GM19452 (cell line): ENCODE measurements at regions not wholly inside any gene's neighbourhood (a gene's known extent, or its start where the extent isn't known, plus 50 kb on each side); places are given as distances from the start of the nearest gene placed in this dataset.
"Not testable (repeated sequence)": the region's sequence is repeated elsewhere in the genome, so short reads cannot be mapped to it uniquely, and the experiment has no call there.

ENCODE experiments used
- ATAC-seq: cut with Tn5 transposase; IDR thresholded peaks from one replicate; pipeline ENCODE4 v1.9.1; 2021; ENCODE audit not compliant: unreplicated experiment

DNA sequence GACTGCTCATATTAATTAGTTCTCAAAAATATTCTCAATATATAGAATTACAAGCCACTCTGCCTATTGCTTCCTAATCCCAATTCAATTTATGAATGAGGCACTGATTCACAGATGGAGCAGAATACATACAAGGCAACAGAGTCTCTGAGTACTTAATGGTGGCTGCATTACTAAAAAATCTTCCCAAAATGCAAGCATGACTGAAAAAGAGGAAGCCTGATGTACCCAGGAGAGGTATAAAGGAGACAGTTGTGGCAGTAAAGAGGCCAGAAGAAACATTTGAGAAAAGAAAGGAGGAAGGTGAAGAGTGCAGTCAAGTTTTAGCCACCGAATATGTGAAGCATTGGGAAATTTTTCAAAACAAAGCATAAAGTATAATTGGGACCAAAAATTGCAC, 163.2 kb upstream of the INTU start:
- ATAC-seq: no peak

DNA sequence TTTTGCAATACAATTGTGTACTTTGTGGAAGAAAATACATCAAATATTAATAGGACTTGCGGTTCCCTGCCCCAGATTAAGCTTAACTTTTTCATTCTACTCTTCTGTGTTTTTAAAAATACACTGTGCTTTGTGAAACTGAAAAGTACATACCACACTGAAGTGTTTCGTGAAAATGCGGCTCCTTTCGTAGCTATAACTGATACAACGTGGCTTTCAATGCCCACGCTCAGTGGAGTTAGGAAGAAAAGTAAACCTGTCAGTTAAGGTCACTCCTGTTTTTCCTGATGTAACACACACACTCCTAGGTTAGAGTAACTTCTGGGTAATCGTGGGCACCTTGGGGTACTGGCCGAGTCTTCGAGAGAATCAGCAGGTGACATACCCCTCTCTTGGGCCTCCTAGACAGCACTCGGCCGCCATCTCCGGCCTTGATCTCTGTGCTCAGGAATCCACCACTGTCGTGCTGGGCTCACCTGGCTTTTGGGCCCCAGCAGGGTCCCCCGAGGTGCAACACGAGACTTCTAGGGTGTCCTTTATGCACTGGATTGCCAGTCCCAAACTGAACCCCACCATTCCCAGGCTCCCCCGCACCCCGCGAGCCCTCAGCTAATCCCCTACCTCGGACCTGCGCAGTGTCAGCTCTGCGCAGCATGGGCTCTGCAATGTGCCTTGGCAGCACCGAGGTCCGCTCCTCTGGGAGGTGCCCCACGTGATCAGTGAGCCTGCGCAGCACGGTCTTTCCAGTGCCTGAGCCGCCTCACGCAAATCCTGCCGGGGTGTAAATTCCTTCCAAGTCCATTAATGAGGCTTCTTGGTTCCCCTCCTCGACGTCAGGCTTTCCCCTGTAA, 162.6 kb upstream of the INTU start:
- no peak for ATAC-seq

DNA sequence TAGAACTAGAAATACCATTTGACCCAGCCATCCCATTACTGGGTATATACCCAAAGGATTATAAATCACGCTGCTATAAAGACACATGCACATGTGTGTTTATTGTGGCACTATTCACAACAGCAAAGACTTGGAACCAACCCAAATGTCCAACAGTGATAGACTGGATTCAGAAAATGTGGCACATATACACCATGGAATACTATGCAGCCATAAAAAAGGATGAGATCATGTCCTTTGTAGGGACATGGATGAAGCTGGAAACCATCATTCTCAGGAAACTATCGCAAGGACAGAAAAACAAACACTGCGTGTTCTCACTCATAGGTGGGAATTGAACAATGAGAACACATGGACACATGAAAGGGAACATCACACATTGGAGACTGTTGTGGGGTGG, 154.5 kb upstream of the INTU start:
- ATAC-seq: not testable (repeated sequence)

DNA sequence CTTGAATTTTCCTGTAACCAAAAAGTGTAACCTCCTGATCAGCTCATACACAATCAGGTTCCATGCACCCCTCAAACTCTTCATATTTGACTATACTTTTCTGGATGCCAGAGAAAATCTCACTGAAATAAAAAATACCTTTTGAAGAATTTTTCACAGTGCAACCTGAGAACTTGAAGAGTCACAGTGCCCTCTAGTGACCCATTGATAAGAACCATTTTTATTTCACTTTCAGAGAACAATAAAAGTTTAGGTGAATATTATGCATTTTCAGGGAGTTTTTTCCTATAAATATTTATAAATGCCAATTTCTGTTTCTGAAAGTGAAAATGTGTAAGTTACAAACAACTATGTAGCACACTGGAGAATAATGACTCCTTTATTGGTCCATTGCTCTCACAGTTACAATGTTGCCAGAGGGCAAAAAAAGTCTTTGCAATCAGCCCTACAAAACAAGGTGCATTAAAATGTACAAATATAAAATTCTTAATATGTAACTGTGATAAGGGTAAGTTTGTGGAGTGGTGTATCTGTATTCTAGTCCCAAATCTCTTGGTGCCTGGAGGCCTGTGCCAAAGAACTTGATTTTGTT, 153.6 kb upstream of the INTU start:
- ATAC-seq: no peak

DNA sequence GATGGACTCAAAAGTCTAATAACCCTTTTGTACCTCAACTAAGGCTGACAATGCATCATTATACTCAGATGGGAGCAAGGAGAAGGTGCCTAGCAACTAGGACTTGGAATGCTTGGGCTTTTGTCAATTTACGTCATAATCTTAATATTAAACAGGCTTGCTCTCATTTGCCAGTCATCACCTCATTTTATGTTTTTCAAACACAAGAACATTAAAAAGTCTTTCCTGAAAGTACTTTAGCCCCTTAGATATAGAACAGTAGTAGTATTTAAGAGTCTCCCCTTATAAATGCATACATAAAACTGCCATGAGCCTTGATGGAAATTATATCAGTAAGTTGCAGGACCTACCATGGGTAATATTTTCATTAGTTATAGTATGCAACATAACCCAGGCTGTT, 150.7 kb upstream of the INTU start:
- no peak for ATAC-seq

DNA sequence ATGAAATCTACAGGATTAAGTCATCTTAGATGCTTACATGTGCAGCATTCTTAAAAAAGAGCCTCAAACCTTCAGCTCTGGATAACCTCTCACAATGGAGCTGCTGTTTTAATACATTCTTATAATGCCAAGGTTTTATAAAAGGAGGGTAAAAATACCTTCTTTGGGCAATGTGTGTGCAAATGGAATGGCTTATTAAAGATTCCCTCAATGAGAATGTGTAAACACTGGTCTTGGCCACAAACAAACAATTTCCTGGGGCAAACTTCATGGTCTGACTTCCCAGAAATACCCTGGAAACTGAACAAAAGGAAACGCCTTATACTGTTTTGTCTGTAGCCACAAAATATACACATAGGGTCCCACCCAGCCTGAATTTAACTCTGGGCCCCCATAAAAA, 148.6 kb upstream of the INTU start:
- no peak for ATAC-seq

DNA sequence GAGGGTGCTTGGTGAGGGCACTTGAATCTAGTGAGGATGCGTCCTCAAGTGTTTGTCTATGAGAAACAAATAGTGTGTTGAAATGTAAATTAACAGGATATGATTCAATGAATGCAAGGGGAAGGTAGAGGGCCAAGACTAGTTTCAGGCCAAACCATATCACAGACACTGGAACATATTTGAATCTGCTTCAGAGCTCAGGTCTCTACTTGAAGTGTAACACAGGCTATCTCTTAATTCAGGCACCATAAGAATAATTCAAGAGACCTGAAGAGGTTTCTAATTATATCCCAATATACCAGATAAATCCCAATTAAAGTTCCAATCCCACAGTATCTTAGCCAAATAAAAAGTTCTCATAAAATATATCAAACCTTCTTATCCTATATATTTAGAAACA, 146.5 kb upstream of the INTU start:
- no peak for ATAC-seq

DNA sequence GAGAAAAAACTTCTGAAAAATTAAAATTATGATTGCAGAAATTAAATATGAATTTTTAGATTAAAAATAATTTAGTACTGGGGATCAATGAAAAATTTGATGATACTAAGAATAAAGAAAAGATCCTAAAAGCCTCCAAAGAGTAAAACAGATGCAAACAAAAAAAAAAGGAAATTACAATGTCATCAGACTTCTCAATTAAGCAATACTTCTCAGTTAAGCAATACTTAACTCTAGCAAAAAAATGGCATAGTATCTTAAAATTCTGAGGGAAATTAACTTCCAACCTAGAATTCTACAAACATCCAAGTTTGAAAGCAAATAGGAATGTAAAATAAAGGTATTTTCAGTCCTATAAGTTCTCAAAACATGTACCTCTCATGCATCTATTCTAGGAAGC, 141.2 kb upstream of the INTU start:
- ATAC-seq: no peak

DNA sequence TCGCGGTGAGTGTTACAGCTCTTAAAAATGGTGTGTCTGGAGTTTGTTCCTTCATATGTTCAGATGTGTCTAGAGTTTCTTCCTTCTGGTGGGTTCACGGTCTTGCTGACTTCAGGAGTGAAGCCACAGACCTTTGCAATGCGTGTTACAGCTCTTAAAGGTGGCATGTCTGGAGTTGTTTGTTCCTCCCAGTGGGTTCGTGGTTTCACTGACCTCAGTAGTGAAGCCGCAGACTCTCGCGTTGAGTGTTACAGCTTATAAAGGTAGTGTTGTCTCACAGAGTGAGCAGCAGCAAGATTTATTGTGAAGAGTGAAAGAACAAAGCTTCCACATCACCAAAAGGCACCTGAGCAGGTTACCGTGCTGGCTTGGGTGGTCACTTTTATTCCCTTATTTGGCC, 135.9 kb upstream of the INTU start:
- not testable (repeated sequence) for ATAC-seq

DNA sequence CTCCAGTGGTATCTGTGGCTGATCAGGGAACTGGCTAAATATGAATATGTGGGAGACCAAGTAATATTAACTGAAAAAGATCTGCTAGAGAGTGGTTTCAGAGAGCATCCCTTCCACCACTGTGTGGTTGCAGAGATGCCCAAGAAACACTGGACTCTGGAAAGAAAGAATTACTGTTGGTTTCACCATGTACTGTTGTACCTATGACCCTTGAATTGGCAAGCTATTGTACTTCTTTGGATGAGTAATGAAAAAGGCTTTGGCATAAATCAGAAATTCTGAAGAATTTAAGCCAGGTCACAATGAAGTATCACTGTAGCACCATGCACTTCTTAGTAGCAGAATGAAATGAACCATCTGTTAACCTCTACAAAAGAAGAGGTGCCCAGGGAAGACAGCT, 134.4 kb upstream of the INTU start:
- no peak for ATAC-seq

DNA sequence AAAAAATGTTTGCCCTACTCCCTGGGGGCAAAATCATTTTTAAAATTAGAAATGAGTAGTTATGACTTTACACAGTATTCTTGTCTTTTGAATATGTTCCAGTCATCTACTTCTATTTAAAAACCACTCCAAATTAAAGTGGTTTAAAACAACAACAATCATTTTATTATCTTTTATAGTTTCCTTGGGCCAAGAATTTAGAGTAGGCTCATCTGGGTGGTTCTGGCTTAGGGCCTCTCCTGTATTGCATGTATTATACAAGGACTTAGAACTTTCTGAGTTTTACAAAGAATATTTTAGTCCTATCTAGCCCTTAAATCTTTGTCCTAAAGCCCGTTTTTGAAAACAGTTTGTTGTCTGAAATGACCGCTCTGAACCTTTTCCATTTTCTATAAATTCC, 132.5 kb upstream of the INTU start:
- ATAC-seq: no peak

DNA sequence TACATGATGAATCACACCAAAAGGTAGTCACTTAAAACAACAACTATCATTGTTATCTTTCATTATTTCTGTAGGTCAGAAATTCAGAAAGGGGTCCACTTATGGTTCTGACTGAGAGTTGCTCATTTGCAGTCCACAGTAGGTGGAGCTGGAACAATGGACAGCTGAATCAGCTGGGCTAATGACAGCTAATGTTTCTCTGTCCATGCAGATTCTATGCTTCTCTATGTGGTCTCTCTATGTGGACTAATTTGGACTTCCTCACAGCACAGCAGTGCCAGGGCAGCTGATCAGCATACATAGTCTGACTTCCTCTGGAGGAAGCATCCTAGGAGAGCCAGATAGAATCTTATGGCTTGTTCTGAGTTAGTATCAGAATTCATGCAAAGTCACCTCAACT, 131.7 kb upstream of the INTU start:
- no peak for ATAC-seq

DNA sequence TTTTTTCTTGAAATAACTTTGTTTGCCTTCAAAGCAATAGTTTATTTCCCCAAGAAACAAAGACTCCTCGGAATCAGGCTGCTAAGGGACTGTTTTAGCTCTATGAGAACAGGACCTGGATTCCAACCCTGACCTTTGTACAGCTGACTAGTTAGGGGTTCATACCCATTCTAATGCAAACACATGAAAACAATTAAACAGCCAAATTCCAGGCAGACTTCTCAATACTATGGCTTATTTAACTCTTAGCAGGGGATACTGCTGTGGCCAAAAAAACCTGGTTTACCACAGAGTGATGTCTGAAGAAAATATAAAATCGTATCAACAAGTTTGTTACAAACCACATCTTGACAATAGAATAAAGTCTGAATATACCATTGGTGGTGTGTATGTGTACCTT, 129.6 kb upstream of the INTU start:
- ATAC-seq: no peak

DNA sequence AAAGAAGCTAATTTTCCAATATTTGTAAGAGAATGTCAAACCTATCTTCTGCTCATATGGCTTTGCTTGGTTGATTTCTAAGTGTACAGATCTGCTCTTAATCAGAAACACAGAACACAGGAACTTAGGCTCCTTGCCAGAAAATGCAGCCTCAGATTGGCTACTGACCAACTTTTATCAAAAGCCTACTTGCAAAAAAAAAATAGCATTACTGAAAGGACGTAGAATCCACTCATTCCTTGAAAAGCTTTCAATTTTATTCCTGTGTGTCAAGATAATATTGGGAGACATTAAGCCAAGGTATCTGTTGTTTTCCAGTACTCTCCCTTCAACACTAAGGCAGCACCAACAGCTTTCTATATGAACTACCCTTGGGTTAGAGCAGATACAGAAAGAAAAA, 127.6 kb upstream of the INTU start:
- no peak for ATAC-seq

DNA sequence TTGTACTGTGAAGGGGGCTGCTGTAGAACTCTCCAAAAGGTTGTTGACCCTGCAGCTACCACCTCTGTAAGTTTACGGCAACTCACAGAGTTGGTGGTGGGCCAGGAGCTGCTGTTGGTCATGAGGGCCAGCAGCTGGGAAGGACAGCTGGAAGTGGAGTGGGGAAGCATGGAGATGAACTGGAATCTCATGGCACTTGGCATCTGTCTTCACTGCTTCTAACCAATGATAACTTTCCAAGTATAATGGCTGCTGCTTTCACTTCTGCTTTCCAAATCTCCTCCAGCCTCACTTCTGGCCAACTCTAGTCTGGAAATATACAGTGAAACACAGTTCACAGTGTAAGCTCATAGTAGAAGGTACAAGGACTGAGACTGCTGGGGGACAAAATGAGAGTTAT, 126.5 kb upstream of the INTU start:
- no peak for ATAC-seq

DNA sequence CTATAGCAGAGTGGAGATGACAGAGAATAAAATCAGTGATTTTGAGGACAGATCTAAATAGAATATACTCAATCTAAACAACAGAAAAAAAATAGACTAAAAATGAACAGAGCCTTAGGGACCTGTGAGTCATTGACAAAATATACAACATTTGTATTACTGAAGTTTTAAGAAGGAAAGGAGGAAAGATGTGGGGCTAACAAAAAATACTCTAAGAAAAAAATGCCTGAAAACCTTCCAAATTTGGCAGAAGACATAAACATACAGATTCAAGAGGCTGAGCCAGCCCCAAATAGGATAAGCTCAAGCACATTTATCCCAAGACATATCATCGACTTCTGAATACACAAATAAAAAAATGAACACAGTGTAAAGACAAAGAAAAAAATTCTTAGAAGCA, 123.6 kb upstream of the INTU start:
- no peak for ATAC-seq

DNA sequence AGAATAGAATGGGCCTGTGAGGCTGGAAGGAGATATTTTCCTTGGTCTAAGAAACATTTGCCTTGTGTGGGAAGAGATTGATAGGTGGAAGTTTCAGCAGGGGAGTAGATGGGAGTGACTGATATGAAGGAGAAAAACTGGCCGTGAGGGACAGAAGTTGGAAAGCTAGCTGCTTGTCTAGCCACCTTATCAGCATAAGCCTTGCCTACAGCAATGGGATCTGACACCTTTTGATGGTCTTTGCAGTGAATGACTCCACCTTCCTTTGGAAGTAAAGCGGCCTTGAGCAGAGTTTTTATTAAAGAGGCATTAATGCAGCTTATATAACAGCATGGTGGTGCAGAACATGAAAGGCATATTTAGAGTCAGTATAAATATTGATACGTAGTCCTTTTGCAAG, 120.1 kb upstream of the INTU start:
- not testable (repeated sequence) for ATAC-seq

DNA sequence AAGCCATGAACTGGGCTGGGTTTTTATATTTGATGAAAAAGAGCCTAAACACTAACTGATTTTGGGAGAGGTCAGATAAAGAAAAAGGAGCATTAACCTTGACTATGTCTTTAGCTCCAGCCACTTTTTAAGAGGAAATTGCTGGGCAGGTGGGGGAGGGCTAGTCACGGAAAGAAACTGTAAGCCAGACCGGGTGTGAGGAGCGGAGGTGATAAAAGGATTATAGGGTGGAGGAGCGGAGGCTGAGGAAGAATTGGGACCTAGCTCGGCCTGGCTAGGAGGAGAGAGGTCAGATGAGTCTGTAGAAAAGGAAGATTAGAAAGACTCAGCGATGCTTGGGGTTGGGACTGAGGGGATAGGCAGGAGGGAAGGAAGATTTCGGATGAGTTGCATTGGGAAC, 117.5 kb upstream of the INTU start:
- not testable (repeated sequence) for ATAC-seq

DNA sequence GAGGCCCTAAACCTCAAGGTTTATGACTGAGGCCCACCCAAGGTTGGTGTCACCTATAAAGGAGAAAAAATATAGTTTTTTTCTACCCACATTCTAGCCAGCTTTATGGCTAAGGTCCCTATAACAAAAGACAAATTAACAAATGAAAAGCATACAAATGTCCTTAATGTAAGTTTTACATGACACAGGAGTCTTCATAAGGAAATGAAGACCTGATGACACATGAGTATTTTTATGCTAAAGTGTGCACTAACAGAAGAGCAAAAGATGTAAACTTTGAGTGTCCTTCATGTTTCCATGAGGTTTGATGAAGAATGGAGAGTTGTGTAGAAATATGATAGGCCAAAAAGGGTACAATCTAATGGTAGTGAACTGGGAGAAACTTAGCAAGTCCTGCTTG, 114.7 kb upstream of the INTU start:
- no peak for ATAC-seq

DNA sequence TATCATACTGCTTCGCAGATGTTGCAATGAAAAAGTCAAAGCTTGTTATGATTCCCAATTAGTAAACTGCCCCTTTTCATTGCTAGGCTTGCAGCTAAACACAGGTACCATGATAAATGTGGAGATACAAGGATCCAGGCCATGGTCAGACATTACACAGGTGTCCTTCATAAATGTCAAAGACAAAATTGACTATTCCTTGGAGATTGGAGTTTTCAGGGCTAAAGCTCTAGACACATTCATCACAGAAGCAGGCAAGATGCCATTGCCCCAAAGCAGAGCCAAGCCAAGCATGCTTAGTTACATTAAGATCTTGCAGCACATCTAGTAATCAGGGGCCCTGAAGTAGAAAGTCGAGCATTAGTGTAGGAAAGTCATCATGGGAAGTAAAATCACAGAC, 111.3 kb upstream of the INTU start:
- no peak for ATAC-seq

DNA sequence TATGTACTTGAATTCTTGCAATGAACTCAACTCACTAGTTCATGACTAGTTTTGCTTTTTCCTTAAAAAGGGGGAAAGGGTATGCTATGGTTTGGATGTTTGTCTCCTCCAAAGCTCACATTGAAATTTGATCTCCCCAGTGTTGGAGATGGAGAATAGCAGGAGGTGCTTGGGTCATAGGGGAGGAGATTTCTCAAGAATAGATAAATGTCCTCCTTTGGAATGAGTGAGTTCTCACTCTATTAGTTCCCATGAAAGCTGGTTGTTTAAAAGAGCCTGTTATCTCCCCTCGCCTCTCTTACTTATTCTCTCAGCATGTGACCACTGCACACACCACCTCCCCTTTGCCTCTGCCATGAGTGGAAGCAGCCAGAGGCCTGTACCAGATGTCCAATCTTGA, 109.4 kb upstream of the INTU start:
- no peak for ATAC-seq

DNA sequence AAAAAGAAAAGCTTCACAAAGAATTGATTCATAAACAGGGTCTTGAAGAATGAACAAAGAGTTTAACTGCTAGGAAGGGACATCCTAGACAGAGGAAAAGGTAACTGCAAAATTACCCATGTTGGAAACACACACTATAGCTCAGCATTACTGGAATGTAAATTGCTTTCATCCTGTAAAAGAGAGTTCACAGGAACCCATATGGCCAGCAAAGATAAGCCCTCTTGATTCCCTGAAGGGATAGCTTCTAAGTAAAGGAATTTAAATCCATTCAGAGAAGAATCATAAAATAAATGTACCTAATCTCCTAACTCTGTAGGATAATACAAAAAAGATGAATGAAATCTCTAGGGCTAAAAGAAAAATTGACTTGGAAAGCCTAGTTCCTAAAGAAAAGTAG, 107.1 kb upstream of the INTU start:
- no peak for ATAC-seq

DNA sequence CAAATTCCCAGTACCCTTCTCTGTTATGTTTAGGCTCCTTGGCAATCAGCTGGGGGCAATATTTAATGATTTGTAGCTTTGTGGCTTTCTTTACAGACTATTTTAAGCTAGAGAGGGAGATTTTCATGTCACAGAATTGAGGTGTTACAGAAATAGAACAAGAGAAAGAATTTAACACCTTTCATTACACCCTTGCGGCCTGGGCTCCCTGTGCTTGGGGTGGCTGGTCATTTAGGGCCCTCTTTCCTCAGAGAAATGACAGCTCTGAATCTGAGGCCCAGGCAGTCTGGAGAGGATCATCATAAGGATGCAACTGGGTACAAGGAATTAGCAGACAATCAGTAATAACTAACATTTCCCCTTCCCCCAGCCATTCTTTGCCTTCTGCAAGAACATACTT, 104.5 kb upstream of the INTU start:
- ATAC-seq: no peak
